OCI-LY3 (cell line): ENCODE measurements at regions not wholly inside any gene's neighbourhood (a gene's known extent, or its start where the extent isn't known, plus 50 kb on each side); places are given as distances from the start of the nearest gene placed in this dataset.

ENCODE experiments used
- H2AFZ ChIP-seq: fragments of 200-600, 300-600 bp; shearing (Covaris generic); 2 replicates; pipeline ENCODE4 v1.6.0; 2014; ENCODE audit warnings: antibody characterized with exemption, low read depth, low read length
- H3K27ac ChIP-seq: fragments of 200-600, 300-600 bp; sonication (generic); 2 replicates; pipeline ENCODE4 v1.5.1; 2014; ENCODE audit warnings: mild to moderate bottlenecking, low read length, moderate library complexity, mixed read lengths
- H3K27me3 ChIP-seq: fragments of 200-600, 300-600 bp; sonication (generic); 2 replicates; pipeline ENCODE4 v1.6.1; 2014; ENCODE audit warnings: low read depth, low read length, mixed read lengths
- H3K36me3 ChIP-seq: fragments of 200-600, 300-600 bp; sonication (generic); replicated peaks from 2 replicates; pipeline ENCODE3; 2014; ENCODE audit warnings: low read depth, low read length, mixed read lengths
- H3K4me1 ChIP-seq: fragments of 300-600, 200-600 bp; sonication (generic); 2 replicates; pipeline ENCODE4 v1.6.1; 2014; ENCODE audit warnings: low read length, mixed read lengths
- H3K4me2 ChIP-seq: fragments of 200-600, 300-600 bp; sonication (generic); 2 replicates; pipeline ENCODE4 v1.6.1; 2014; ENCODE audit warnings: low read length, mixed read lengths
- H3K4me3 ChIP-seq: fragments of 300-600, 200-600 bp; sonication (generic); 2 replicates; pipeline ENCODE4 v1.5.1; 2014; ENCODE audit warnings: antibody characterized with exemption, mild to moderate bottlenecking, low read length, moderate library complexity
- H3K79me2 ChIP-seq: fragments of 300-600, 200-600 bp; shearing (Covaris generic); 2 replicates; pipeline ENCODE4 v1.6.1; 2014; ENCODE audit warnings: mild to moderate bottlenecking, low read length, mixed read lengths
- H3K9ac ChIP-seq: fragments of 300-600, 200-600 bp; shearing (Covaris generic); 2 replicates; pipeline ENCODE4 v1.6.0; 2014; ENCODE audit warnings: mild to moderate bottlenecking, low read length, moderate library complexity
- H3K9me3 ChIP-seq: fragments of 200-600, 300-600 bp; shearing (Covaris generic); 2 replicates; pipeline ENCODE4 v1.6.1; 2014; ENCODE audit warnings: low read length, mixed read lengths; ENCODE audit not compliant: insufficient read depth
- H4K20me1 ChIP-seq: fragments of 200-600, 300-600 bp; sonication (generic); 2 replicates; pipeline ENCODE4 v1.6.1; 2016; ENCODE audit warnings: low read length, mixed read lengths; ENCODE audit not compliant: insufficient read depth
- CTCF ChIP-seq: fragments of 200-600, 300-600 bp; sonication (generic); IDR thresholded peaks from 2 replicates; pipeline ENCODE4 v1.5.1; 2014; ENCODE audit warnings: antibody characterized with exemption, low read length, low read depth
- EZH2phosphoT487 ChIP-seq: fragments of 200-600 bp; shearing (Covaris generic); IDR thresholded peaks from 2 replicates; pipeline ENCODE4 v1.6.1; 2018; ENCODE audit warnings: antibody characterized with exemption, mixed run types, low read depth

DNA sequence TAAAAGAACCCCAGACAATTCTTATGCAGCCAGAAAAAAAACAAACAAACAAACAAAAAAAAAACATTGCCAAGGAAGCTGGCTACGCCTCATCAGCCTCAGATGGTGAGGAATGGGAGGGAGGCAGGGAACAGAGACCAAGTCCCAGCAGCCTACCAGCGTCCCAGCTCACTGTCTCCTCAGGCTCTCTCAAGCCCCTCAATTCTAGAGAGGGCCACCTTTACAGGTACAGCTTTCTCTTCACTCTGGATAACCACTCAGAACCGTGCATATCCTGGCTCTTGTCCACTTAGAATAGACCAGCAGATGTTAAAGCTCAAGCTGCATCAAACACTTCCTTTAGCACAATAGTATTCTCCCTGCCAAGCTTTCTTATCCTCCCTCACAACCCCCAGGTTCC, 263.1 kb upstream of the CHAC2 start:
- TF ChIP-seq EZH2phosphoT487 = no peak
- TF ChIP-seq CTCF = no peak
- no peak overlapping the region for H2AFZ ChIP-seq
- H3K27ac ChIP-seq = no peak overlapping the region

GRCh38 chr2:53500181-53500580, 267.4 kb upstream of the CHAC2 start:
- H3K4me2 ChIP-seq = no peak overlapping the region
- H3K4me1 ChIP-seq = no peaks in the 10 kb centered on the region
- H3K9ac ChIP-seq = no peak overlapping the region
- no peak overlapping the region for H3K27ac ChIP-seq
- H2AFZ ChIP-seq = no peak overlapping the region
- H3K4me3 ChIP-seq = no peak overlapping the region
- H3K36me3 ChIP-seq = no peaks in the 10 kb centered on the region
- H3K9me3 ChIP-seq = no peaks in the 10 kb centered on the region
- no peaks in the 10 kb centered on the region for H3K79me2 ChIP-seq
- H3K27me3 ChIP-seq = no peaks in the 10 kb centered on the region
- no peaks in the 10 kb centered on the region for H4K20me1 ChIP-seq
- no peak for TF ChIP-seq EZH2phosphoT487
- TF ChIP-seq CTCF = no peak

More for the DNA sequence above, 263.1 kb upstream of the CHAC2 start:
- Histone ChIP-seq H3K79me2 (no peaks in the 10 kb centered on the region), H3K9ac (no peak overlapping the region), H3K9me3 (no peaks in the 10 kb centered on the region), H3K4me3 (no peak overlapping the region), H3K36me3 (no peaks in the 10 kb centered on the region), H3K4me1 (no peaks in the 10 kb centered on the region), H4K20me1 (no peaks in the 10 kb centered on the region), H3K4me2 (no peak overlapping the region), H3K27me3 (no peaks in the 10 kb centered on the region)

- Histone ChIP-seq H4K20me1 (no peaks in the 10 kb centered on the region), H3K4me1 (no peaks in the 10 kb centered on the region), H3K27ac (no peak overlapping the region), H2AFZ (no peak overlapping the region), H3K9me3 (no peaks in the 10 kb centered on the region), H3K4me3 (no peak overlapping the region), H3K36me3 (no peaks in the 10 kb centered on the region), H3K27me3 (no peaks in the 10 kb centered on the region), H3K9ac (no peak overlapping the region), H3K4me2 (no peak overlapping the region), H3K79me2 (no peaks in the 10 kb centered on the region)
- TF ChIP-seq CTCF (no peak), EZH2phosphoT487 (no peak)
These were observed 269.4 kb upstream of the CHAC2 start for GRCh38 chr2:53498210-53498609.

GRCh38 chr2:53497020-53497419, 270.6 kb upstream of the CHAC2 start:
- Histone ChIP-seq H3K4me3 (no peak overlapping the region), H3K27ac (no peak overlapping the region), H2AFZ (no peak overlapping the region), H3K36me3 (no peaks in the 10 kb centered on the region), H3K79me2 (no peaks in the 10 kb centered on the region), H3K4me2 (no peak overlapping the region), H3K9ac (no peak overlapping the region), H3K9me3 (no peaks in the 10 kb centered on the region), H4K20me1 (no peaks in the 10 kb centered on the region), H3K27me3 (no peaks in the 10 kb centered on the region), H3K4me1 (no peaks in the 10 kb centered on the region)
- TF ChIP-seq EZH2phosphoT487 (no peak), CTCF (no peak)
